Brain microvascular endothelial cell (primary cell): ENCODE measurements at regions not wholly inside any gene's neighbourhood (a gene's known extent, or its start where the extent isn't known, plus 50 kb on each side); places are given as distances from the start of the nearest gene placed in this dataset.

Experiments used
- DNase-seq: peaks from one replicate; pipeline ENCODE4 v3.0.0-alpha.2; 2020
- H3K27ac ChIP-seq: fragments of 250-450 bp; sonication (Bioruptor Pico); 2 replicates; pipeline ENCODE4 v1.5.1; 2020; ENCODE audit warnings: mild to moderate bottlenecking, moderate library complexity
- H3K27me3 ChIP-seq: fragments of 250-450 bp; sonication (Bioruptor Pico); replicated peaks from 2 replicates; pipeline ENCODE4 v1.5.1; 2020; ENCODE audit warnings: mild to moderate bottlenecking
- H3K36me3 ChIP-seq: fragments of 250-450 bp; sonication (Bioruptor Pico); replicated peaks from 2 replicates; pipeline ENCODE4 v1.5.1; 2020; ENCODE audit warnings: mild to moderate bottlenecking
- H3K4me3 ChIP-seq: 2 replicates; pipeline ENCODE4 v1.5.1; 2011; ENCODE audit warnings: low read depth, mild to moderate bottlenecking, control low read depth, low read length, moderate library complexity
- in situ Hi-C: cut with HindIII; loops from 2 replicates; pipeline ENCODE4 v1.10.0; 2017; ENCODE audit warnings: low sequenced_read_pairs, low pct_ligation_motif_present
- TF ChIP-seq, protein P1 (sequence below): IDR thresholded peaks from 2 replicates; pipeline ENCODE4 v1.5.1; 2011; ENCODE audit warnings: low read depth, mild to moderate bottlenecking, moderate library complexity, low read length, control low read depth, inconsistent platforms; ENCODE audit errors: missing control alignments

DNA sequence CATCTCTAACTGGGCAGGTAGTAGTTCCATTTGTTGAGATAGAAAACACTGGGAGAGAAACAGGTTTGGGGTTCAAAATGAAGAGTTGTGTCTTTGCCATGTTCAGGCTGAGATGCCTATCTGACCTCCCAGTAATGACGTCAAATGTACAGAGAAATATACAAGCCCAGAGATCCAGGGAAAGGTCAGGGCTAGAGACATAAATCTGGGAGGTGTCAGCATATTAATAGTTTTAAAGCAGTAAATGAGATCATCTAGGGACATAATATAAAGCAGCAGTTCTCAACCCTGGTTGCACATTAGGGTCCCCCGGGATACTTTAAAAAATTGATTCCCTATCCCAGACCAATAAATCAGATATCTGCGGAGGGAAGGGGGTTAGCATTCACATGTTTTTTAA is 501.5 kb downstream of the UQCRFS1 start:
- in situ Hi-C loops: no loop called here
- H3K36me3 ChIP-seq: no peaks in the 10 kb centered on the region
- DNase-seq: no peak
- TF ChIP-seq, protein P1, sequence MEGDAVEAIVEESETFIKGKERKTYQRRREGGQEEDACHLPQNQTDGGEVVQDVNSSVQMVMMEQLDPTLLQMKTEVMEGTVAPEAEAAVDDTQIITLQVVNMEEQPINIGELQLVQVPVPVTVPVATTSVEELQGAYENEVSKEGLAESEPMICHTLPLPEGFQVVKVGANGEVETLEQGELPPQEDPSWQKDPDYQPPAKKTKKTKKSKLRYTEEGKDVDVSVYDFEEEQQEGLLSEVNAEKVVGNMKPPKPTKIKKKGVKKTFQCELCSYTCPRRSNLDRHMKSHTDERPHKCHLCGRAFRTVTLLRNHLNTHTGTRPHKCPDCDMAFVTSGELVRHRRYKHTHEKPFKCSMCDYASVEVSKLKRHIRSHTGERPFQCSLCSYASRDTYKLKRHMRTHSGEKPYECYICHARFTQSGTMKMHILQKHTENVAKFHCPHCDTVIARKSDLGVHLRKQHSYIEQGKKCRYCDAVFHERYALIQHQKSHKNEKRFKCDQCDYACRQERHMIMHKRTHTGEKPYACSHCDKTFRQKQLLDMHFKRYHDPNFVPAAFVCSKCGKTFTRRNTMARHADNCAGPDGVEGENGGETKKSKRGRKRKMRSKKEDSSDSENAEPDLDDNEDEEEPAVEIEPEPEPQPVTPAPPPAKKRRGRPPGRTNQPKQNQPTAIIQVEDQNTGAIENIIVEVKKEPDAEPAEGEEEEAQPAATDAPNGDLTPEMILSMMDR: no peak
- H3K27ac ChIP-seq: no peak overlapping the region
- H3K27me3 ChIP-seq: no peaks in the 10 kb centered on the region
- no peak overlapping the region for H3K4me3 ChIP-seq

DNA sequence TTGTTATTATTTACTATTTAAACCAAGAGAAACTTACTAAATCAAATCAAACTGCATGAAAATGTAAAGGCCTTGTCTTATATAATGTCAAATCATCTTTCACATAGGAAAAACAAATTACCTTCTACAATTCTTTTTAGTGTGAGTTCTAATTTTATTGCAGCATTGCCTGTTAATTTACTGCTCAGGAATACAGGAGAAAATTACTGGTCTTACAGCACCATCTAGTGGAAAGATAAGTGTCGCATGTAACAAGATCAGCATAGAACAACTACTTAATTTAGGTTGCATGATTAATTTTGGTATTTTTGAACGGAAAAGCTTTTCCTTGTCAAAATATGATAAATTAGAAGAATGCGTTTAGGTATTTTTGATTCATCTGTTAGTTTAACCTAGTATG is 502.7 kb downstream of the UQCRFS1 start:
- H3K36me3 ChIP-seq: no peaks in the 10 kb centered on the region
- TF ChIP-seq, protein P1: peak; percentile 51

DNA sequence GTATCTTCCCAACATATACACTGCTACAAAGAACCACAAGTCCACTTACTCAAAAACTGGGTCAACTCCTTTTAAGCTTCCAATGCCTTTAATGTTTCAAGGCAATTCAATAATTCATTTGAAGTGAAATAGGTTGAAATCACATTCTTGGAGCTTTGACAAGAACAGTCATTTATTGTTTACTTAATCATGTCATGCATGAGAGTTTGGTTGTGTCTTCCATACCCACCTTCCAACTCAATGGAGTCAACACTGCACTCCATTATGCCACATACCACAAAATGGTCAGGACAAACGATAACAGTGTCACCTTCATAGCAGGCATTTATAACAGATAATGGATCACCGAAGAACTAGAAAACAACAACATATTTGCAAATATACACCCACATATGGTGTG is 506.3 kb downstream of the UQCRFS1 start:
- no peaks in the 10 kb centered on the region for H3K27me3 ChIP-seq
- no peak overlapping the region for H3K27ac ChIP-seq
- no peaks in the 10 kb centered on the region for H3K36me3 ChIP-seq
- no peak for DNase-seq
- no peak overlapping the region for H3K4me3 ChIP-seq
- in situ Hi-C loops: no loop called here
- TF ChIP-seq, protein P1: no peak

More for the DNA sequence above, 502.7 kb downstream of the UQCRFS1 start:
- no peaks in the 10 kb centered on the region for H3K27me3 ChIP-seq
- H3K4me3 ChIP-seq: no peak overlapping the region
- in situ Hi-C loops: no loop called here
- no peak for DNase-seq
- H3K27ac ChIP-seq: no peak overlapping the region

DNA sequence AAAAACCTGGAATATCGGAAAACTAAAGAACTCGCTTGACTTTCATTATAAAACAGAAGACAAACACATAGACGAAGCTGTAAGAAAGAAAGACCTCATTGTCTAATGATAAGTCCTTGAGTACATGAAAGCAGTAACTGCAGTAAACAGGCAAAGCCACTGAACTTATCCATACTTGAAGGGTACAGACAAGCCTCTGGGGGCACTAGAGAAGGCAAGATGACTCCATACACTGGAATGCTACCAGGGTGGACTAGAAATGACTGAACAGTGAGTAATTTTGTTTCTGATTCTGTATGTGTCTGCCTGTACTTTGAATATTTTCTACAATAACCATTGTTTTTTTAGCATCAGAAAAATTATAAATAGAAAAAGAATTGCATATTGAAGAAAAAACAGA is 507.9 kb downstream of the UQCRFS1 start:
- TF ChIP-seq, protein P1: peak; percentile 72
- Histone ChIP-seq H3K27me3 (no peaks in the 10 kb centered on the region), H3K36me3 (no peaks in the 10 kb centered on the region), H3K4me3 (no peak overlapping the region), H3K27ac (peak overlapping the region; percentile 45)
- peak; percentile 80 for DNase-seq
- in situ Hi-C loops: no loop called here

DNA sequence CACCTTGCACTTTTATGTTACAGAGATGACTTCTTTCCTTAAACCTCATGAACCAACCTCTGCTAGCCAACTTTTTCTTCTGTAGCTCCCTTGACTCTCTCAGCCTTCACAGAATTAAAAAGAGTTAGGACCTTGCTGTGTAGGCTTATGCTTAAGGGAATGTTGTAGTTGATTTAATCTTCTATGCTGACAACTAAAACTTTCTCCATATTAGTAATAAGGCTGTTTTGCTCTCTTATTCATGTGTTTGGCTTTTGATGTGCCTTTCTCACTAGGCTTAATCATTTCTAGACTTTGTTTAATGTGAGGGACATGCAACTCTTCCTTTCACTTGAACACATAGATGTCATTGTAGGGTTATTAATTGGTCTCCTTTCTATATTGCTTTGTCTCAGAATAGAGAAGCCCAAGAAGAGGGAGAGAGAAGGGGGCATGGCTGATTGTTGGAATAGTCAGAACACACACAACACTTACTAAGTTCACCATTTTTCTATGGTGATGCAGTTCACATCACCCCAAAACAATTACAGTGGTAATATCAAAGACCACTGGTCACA is 509.5 kb downstream of the UQCRFS1 start:
- in situ Hi-C loops: no loop called here
- no peak overlapping the region for H3K27ac ChIP-seq
- TF ChIP-seq, protein P1: no peak

DNA sequence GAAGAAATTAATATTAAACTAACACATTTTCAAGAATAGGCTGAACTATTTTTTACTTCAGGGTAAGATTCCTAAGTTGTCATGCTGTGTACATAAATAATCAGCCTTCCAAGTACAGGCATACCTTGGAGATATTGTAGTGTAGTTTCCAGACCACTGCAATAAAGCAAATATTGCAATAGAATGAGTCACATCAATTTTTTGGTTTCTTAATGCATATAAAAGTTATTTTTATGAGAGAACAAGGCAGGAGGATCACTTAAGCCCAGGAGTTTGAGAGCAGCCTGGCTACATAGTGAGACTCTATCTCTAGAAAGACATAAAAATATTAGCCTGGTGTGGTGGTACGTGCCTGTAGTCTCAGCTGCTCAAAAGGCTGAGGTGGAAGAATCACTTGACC is 511.5 kb downstream of the UQCRFS1 start:
- TF ChIP-seq, protein P1: no peak
- no peak overlapping the region for H3K4me3 ChIP-seq

More for the DNA sequence above, 509.5 kb downstream of the UQCRFS1 start:
- Histone ChIP-seq H3K36me3 (no peaks in the 10 kb centered on the region), H3K4me3 (no peak overlapping the region), H3K27me3 (no peaks in the 10 kb centered on the region)
- DNase-seq: no peak

More for the DNA sequence above, 511.5 kb downstream of the UQCRFS1 start:
- in situ Hi-C loops: no loop called here
- Histone ChIP-seq H3K27me3 (no peaks in the 10 kb centered on the region), H3K27ac (no peak overlapping the region), H3K36me3 (no peaks in the 10 kb centered on the region)
- no peak for DNase-seq
